Fibroblast of lung (primary cell): ENCODE measurements at regions not wholly inside any gene's neighbourhood (a gene's known extent, or its start where the extent isn't known, plus 50 kb on each side); places are given as distances from the start of the nearest gene placed in this dataset.

ENCODE experiments used
- DNase-seq, 2 donors: peaks; one replicate each; pipeline versions ENCODE4 v3.0.0 to v3.0.0-alpha.2; 2010; ENCODE audit warnings: low read depth in 2 of 2
- H2AFZ ChIP-seq: 2 replicates; pipeline ENCODE4 v1.5.1; 2012; ENCODE audit warnings: low read length, control low read depth, inconsistent platforms
- H3K27ac ChIP-seq: 2 replicates; pipeline ENCODE4 v1.5.1; 2011; ENCODE audit warnings: low read length, control low read depth; ENCODE audit not compliant: insufficient read depth
- H3K27me3 ChIP-seq: 2 replicates; pipeline ENCODE4 v1.5.1; 2011; ENCODE audit warnings: mild to moderate bottlenecking, low read length; ENCODE audit not compliant: control insufficient read depth, insufficient read depth
- H3K36me3 ChIP-seq: 2 replicates; pipeline ENCODE4 v1.5.1; 2011; ENCODE audit warnings: low read length; ENCODE audit not compliant: control insufficient read depth, insufficient read depth
- H3K4me1 ChIP-seq: 2 replicates; pipeline ENCODE4 v1.5.1; 2011; ENCODE audit warnings: low read length; ENCODE audit not compliant: control insufficient read depth, insufficient read depth; ENCODE audit errors: extremely low read depth
- H3K4me2 ChIP-seq: 2 replicates; pipeline ENCODE4 v1.5.1; 2011; ENCODE audit warnings: low read length, control low read depth; ENCODE audit not compliant: insufficient read depth; ENCODE audit errors: extremely low read depth
- H3K4me3 ChIP-seq, 4 experiments: fragments of 200-600 bp in 1 of 4; sonication (generic) in 1 of 4; replicated peaks in 1 of 4; 2 replicates each; pipeline ENCODE4 v1.5.1; 2011 to 2016; ENCODE audit warnings: low read length in 4 of 4, low read depth in 3 of 4, mild to moderate bottlenecking in 3 of 4, control low read depth in 2 of 4, inconsistent platforms in 1 of 4, mixed read lengths in 1 of 4; ENCODE audit not compliant: insufficient read depth in 1 of 4; ENCODE audit errors: control extremely low read depth in 1 of 4
- H3K79me2 ChIP-seq: 2 replicates; pipeline ENCODE4 v1.5.1; 2012; ENCODE audit warnings: mild to moderate bottlenecking, low read length, inconsistent platforms; ENCODE audit not compliant: control insufficient read depth, insufficient read depth
- H3K9ac ChIP-seq: 2 replicates; pipeline ENCODE4 v1.5.1; 2011; ENCODE audit warnings: mild to moderate bottlenecking, low read length, control low read depth; ENCODE audit not compliant: insufficient read depth
- H3K9me3 ChIP-seq: 2 replicates; pipeline ENCODE4 v1.5.1; 2012; ENCODE audit warnings: low read depth, low read length; ENCODE audit not compliant: control insufficient read depth, insufficient read depth
- H4K20me1 ChIP-seq: 2 replicates; pipeline ENCODE4 v1.5.1; 2011; ENCODE audit warnings: low read length; ENCODE audit not compliant: control insufficient read depth, insufficient read depth; ENCODE audit errors: extremely low read depth
- EZH2 ChIP-seq: IDR thresholded peaks from 2 replicates; pipeline ENCODE4 v1.5.1; 2012; ENCODE audit warnings: low read length, control low read depth, mild to moderate bottlenecking; ENCODE audit errors: missing control alignments
- TF ChIP-seq, protein P1 (sequence below), 2 donors: IDR thresholded peaks in 1 of 2; conservative IDR thresholded peaks in 1 of 2; 1 replicate in 1 of 2; 2 replicates in 1 of 2; pipeline ENCODE4 v1.5.1; 2011 to 2012; ENCODE audit warnings: low read length in 2 of 2, control low read depth in 1 of 2, inconsistent platforms in 1 of 2, low read depth in 1 of 2, mild to moderate bottlenecking in 1 of 2

DNA sequence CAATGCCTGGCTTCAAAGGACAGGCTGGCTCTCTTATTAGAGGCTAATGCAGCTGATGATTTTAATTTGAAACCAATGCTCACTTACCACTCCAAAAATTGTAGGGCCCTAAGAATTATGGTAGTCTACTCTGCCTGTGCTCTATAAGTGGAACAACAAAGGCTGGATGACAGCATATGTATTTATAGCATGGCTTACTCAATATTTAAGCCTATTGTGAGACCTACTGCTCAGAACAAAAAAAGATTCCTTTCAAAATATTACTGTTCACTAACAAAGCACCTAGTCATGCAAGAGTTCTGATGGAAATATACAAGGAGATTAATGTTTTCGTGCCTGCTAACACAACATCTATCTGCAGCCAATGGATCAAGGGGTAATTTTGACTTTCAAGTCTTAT, 73.8 kb upstream of the DUSP10 start:
- H3K4me1 ChIP-seq = no peaks in the 10 kb centered on the region
- H3K4me3 ChIP-seq = no peak overlapping the region
- no peak overlapping the region for H3K4me2 ChIP-seq
- no peak overlapping the region for H2AFZ ChIP-seq
- no peak for DNase-seq
- H3K27ac ChIP-seq = no peak overlapping the region
- TF ChIP-seq, protein P1, sequence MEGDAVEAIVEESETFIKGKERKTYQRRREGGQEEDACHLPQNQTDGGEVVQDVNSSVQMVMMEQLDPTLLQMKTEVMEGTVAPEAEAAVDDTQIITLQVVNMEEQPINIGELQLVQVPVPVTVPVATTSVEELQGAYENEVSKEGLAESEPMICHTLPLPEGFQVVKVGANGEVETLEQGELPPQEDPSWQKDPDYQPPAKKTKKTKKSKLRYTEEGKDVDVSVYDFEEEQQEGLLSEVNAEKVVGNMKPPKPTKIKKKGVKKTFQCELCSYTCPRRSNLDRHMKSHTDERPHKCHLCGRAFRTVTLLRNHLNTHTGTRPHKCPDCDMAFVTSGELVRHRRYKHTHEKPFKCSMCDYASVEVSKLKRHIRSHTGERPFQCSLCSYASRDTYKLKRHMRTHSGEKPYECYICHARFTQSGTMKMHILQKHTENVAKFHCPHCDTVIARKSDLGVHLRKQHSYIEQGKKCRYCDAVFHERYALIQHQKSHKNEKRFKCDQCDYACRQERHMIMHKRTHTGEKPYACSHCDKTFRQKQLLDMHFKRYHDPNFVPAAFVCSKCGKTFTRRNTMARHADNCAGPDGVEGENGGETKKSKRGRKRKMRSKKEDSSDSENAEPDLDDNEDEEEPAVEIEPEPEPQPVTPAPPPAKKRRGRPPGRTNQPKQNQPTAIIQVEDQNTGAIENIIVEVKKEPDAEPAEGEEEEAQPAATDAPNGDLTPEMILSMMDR (conservative IDR thresholded peaks at IDR 0.05 in 1 of 2, IDR thresholded peaks at IDR 0.05 in 1 of 2; ENCODE audit: low read depth in 1 of 2, low read length in 2 of 2) = no peak
- no peak for TF ChIP-seq EZH2
- no peak overlapping the region for H3K9ac ChIP-seq
- no peaks in the 10 kb centered on the region for H3K36me3 ChIP-seq
- no peaks in the 10 kb centered on the region for H3K27me3 ChIP-seq
- H4K20me1 ChIP-seq = no peaks in the 10 kb centered on the region
- no peaks in the 10 kb centered on the region for H3K9me3 ChIP-seq
- H3K79me2 ChIP-seq = no peaks in the 10 kb centered on the region

DNA sequence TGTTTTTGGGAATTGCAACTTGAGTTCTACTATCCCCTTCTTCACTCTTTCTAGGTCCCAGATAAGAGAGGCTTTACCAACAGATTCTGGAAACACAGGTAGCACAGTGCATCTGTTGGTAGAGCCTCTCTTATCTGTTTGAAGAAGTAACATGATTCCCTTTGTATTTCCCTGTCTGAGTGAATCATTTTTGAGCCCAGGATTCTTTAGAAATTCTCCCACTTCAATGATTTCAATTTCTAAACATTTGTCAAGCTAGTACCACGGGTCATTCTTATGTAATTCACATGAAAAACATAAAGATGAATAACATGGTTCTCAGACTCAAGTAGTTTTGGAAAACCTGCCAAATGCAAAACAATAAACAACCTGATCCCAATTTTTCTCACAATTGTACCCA, 72.0 kb upstream of the DUSP10 start:
- peak in 1 of 2 donors; percentile 42 for DNase-seq
- H4K20me1 ChIP-seq = no peaks in the 10 kb centered on the region
- no peaks in the 10 kb centered on the region for H3K27me3 ChIP-seq
- H3K9ac ChIP-seq = no peak overlapping the region
- H3K4me2 ChIP-seq = no peak overlapping the region
- H3K27ac ChIP-seq = no peak overlapping the region
- H3K9me3 ChIP-seq = no peaks in the 10 kb centered on the region
- TF ChIP-seq, protein P1 (conservative IDR thresholded peaks at IDR 0.05 in 1 of 2, IDR thresholded peaks at IDR 0.05 in 1 of 2; ENCODE audit: low read depth in 1 of 2, low read length in 2 of 2) = no peak
- no peak for TF ChIP-seq EZH2
- no peak overlapping the region for H3K4me3 ChIP-seq
- no peaks in the 10 kb centered on the region for H3K79me2 ChIP-seq
- peaks cover 5% of the 10 kb centered on the region for H3K4me1 ChIP-seq
- no peak overlapping the region for H2AFZ ChIP-seq
- H3K36me3 ChIP-seq = no peaks in the 10 kb centered on the region

DNA sequence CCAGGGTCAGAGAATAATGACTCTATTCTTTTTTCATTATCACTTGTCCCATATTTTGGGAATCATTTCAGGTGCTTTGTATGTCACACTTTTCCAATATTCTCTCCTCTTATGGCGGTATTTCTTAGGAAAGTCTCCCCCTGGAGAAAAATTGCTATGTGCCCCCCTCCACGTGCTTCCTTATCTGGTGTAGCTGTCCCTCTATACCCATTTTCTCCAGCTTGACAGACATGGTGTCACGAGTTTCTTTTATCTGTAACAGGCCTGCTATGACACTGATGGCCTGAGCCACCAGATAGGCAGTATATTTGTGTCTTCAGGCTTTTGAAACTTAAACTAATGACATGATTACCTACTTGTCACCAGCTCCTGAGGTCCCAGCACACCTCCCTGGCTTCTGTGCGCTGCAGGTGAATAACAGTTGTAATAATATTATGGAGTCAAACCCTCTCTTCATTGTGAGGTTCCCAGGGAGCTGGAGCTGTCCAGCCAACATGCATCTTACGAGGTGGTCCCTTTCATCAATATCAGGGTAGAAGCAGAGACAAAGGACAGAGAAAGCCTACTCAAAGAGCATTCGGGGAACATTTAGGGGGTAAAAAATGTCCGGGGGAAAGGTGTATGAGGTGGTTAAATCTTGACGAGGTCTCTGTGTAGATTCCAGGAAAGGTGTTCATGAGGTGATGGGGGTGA, 71.2 kb upstream of the DUSP10 start:
- TF ChIP-seq EZH2 = no peak
- TF ChIP-seq, protein P1 (conservative IDR thresholded peaks at IDR 0.05 in 1 of 2, IDR thresholded peaks at IDR 0.05 in 1 of 2; ENCODE audit: low read depth in 1 of 2, low read length in 2 of 2) = no peak
- no peak overlapping the region for H3K9ac ChIP-seq

More for the DNA sequence above, 71.2 kb upstream of the DUSP10 start:
- H3K36me3 ChIP-seq = no peaks in the 10 kb centered on the region
- H3K4me2 ChIP-seq = no peak overlapping the region
- no peak overlapping the region for H2AFZ ChIP-seq
- H3K27me3 ChIP-seq = no peaks in the 10 kb centered on the region
- H3K4me1 ChIP-seq = peaks cover 5% of the 10 kb centered on the region
- H3K9me3 ChIP-seq = no peaks in the 10 kb centered on the region
- H3K27ac ChIP-seq = no peak overlapping the region
- H3K79me2 ChIP-seq = no peaks in the 10 kb centered on the region
- no peaks in the 10 kb centered on the region for H4K20me1 ChIP-seq
- no peak for DNase-seq
- H3K4me3 ChIP-seq = no peak overlapping the region
